HEK293 (cell line): ENCODE measurements at regions not wholly inside any gene's neighbourhood (a gene's known extent, or its start where the extent isn't known, plus 50 kb on each side); places are given as distances from the start of the nearest gene placed in this dataset.
A peak's percentile ranks its signal among the peaks of the same experiment; 100 is the strongest.

Experiments
- CTCF ChIA-PET: fragments of 350-600 bp; formaldehyde crosslinking; extraction: SDS; loops from one replicate; lab custom pipeline; 2021; ENCODE audit warnings: antibody characterized with exemption; lab: Yijun Ruan, JAX
- POLR2A ChIA-PET: fragments of 300-600 bp; formaldehyde crosslinking; extraction: SDS; loops from one replicate; lab custom pipeline; 2020; ENCODE audit warnings: antibody characterized with exemption, inconsistent platforms; lab: Yijun Ruan, JAX
- H3K27ac ChIP-seq: fragments of 200-500 bp; sonication (Bioruptor generic); 2 replicates; pipeline ENCODE4 v1.5.1; 2014; ENCODE audit warnings: low read depth, low read length, control low read depth, inconsistent platforms; ENCODE audit errors: extremely low read depth
- H3K36me3 ChIP-seq, 2 experiments: fragments of 200-500 bp in 1 of 2; sonication (Bioruptor generic) in 1 of 2; 1 replicate in 1 of 2; 2 replicates in 1 of 2; pipeline ENCODE4 v1.5.1; 2014 to 2017; ENCODE audit warnings: inconsistent platforms in 2 of 2, low read length in 2 of 2; ENCODE audit not compliant: control insufficient read depth in 2 of 2, insufficient read depth in 1 of 2
- H3K4me1 ChIP-seq: fragments of 200-500 bp; sonication (Bioruptor generic); 2 replicates; pipeline ENCODE4 v1.5.1; 2014; ENCODE audit warnings: mild to moderate bottlenecking, low read length, inconsistent platforms; ENCODE audit not compliant: control insufficient read depth, insufficient read depth
- H3K4me3 ChIP-seq: 2 replicates; pipeline ENCODE4 v1.5.1; 2011; ENCODE audit warnings: low read depth, mild to moderate bottlenecking, control low read depth, low read length, moderate library complexity
- H3K9me3 ChIP-seq: fragments of 200-500 bp; sonication (Bioruptor generic); 2 replicates; pipeline ENCODE4 v1.5.1; 2014; ENCODE audit warnings: low read depth, low read length, inconsistent platforms; ENCODE audit not compliant: control insufficient read depth, insufficient read depth
- IKZF3 ChIP-seq: fragments of 450-650 bp; IDR thresholded peaks from 2 replicates; pipeline ENCODE4 v1.5.0; 2018; ENCODE audit warnings: missing biosample characterization, mild to moderate bottlenecking, missing genetic modification characterization, moderate library complexity
- PRDM1 ChIP-seq: fragments of 450-650 bp; formaldehyde crosslinking; IDR thresholded peaks from 2 replicates; pipeline ENCODE4; 2016; ENCODE audit warnings: missing biosample characterization, missing genetic modification characterization
- ZBTB26 ChIP-seq: fragments of 450-650 bp; formaldehyde crosslinking; optimal IDR thresholded peaks from 2 replicates; pipeline ENCODE3; 2016; ENCODE audit warnings: missing biosample characterization, mild to moderate bottlenecking, missing genetic modification characterization
- ZNF140 ChIP-seq: fragments of 450-650 bp; formaldehyde crosslinking; IDR thresholded peaks from 2 replicates; pipeline ENCODE4 v1.5.1; 2016; ENCODE audit warnings: missing biosample characterization, missing genetic modification characterization
- ZNF175 ChIP-seq: fragments of 450-650 bp; formaldehyde crosslinking; IDR thresholded peaks from 2 replicates; pipeline ENCODE4 v1.5.1; 2016; ENCODE audit warnings: missing biosample characterization, missing genetic modification characterization
- ZNF19 ChIP-seq: fragments of 450-650 bp; formaldehyde crosslinking; IDR thresholded peaks from 2 replicates; pipeline ENCODE4; 2016; ENCODE audit warnings: missing biosample characterization, missing genetic modification characterization, low read depth
- ZNF280C ChIP-seq: fragments of 450-650 bp; formaldehyde crosslinking; IDR thresholded peaks from 2 replicates; pipeline ENCODE4 v1.5.1; 2016; ENCODE audit warnings: missing biosample characterization, missing genetic modification characterization
- ZNF366 ChIP-seq: fragments of 450-650 bp; formaldehyde crosslinking; conservative IDR thresholded peaks from 2 replicates; pipeline ENCODE4 v1.5.1; 2016; ENCODE audit warnings: missing biosample characterization, missing genetic modification characterization
- ZNF561 ChIP-seq: fragments of 450-650 bp; IDR thresholded peaks from 2 replicates; pipeline ENCODE4 v1.5.1; 2018; ENCODE audit warnings: missing biosample characterization, missing genetic modification characterization, borderline replicate concordance
- ZNF792 ChIP-seq: fragments of 450-650 bp; formaldehyde crosslinking; IDR thresholded peaks from 2 replicates; pipeline ENCODE4 v1.5.1; 2016; ENCODE audit warnings: missing biosample characterization, missing genetic modification characterization
- ZSCAN30 ChIP-seq: fragments of 450-650 bp; IDR thresholded peaks from 2 replicates; pipeline ENCODE4 v1.5.1; 2018; ENCODE audit warnings: missing biosample characterization, mild to moderate bottlenecking, missing genetic modification characterization, moderate library complexity
- TF ChIP-seq, protein P1 (sequence below): fragments of 450-650 bp; formaldehyde crosslinking; IDR thresholded peaks from 2 replicates; pipeline ENCODE4 v1.5.1; 2017; ENCODE audit warnings: missing biosample characterization, missing genetic modification characterization
- TF ChIP-seq, protein P2 (sequence below): fragments of 450-650 bp; formaldehyde crosslinking; IDR thresholded peaks from 2 replicates; pipeline ENCODE4 v1.5.1; 2016; ENCODE audit warnings: missing biosample characterization, missing genetic modification characterization

- ChIA-PET POLR2A (no interaction called here), CTCF (no interaction called here)
- Histone ChIP-seq H3K36me3 (no peaks in the 10 kb centered on the region), H3K4me1 (no peaks in the 10 kb centered on the region), H3K9me3 (no peaks in the 10 kb centered on the region), H3K27ac (no peak overlapping the region), H3K4me3 (no peak overlapping the region)
- TF ChIP-seq, protein P1, sequence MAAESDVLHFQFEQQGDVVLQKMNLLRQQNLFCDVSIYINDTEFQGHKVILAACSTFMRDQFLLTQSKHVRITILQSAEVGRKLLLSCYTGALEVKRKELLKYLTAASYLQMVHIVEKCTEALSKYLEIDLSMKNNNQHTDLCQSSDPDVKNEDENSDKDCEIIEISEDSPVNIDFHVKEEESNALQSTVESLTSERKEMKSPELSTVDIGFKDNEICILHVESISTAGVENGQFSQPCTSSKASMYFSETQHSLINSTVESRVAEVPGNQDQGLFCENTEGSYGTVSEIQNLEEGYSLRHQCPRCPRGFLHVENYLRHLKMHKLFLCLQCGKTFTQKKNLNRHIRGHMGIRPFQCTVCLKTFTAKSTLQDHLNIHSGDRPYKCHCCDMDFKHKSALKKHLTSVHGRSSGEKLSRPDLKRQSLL (tag by site-specific recombination): no peak
- TF ChIP-seq PRDM1 (tag by site-specific recombination) (peak; percentile 70), ZNF561 (tag by site-specific recombination) (no peak), ZNF175 (tag by site-specific recombination) (no peak), IKZF3 (tag by site-specific recombination) (no peak), ZBTB26 (tag by site-specific recombination) (no peak), ZNF366 (tag by site-specific recombination) (peak; percentile 83), ZSCAN30 (tag by site-specific recombination) (no peak), ZNF19 (tag by site-specific recombination) (no peak)
These were observed 1257.4 kb downstream of the EPHA7 start for GRCh38 chr6:92161953-92162352.

DNA sequence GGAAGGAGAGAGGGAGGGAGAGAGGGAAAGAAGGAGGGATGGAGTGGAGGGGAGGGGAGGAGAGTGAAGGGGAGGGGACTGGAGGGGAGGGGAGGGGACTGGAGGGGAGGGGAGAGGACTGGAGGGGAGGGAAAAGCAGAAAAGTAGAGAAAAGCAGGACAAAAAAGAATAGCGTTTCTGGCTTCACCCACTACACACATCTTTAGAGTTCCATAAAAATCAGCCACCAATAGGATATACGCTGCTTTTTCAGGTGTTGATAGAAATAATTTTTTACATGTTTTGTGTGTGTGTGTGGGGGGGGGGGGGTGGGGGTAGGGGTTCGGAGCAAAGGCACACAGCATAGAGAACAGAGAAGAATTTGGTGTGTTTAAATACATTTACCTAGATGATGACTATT lies 1259.1 kb downstream of the EPHA7 start:
- Histone ChIP-seq H3K9me3 (no peaks in the 10 kb centered on the region), H3K4me1 (no peaks in the 10 kb centered on the region), H3K27ac (no peak overlapping the region), H3K36me3 (no peaks in the 10 kb centered on the region), H3K4me3 (no peak overlapping the region)
- ChIA-PET CTCF (interaction anchor here (0.7 kb wide), 1 partner anchor 78 kb away, joined by 3 read pairs; no protein-coding TSS in a partner anchor), POLR2A (no interaction called here)
- TF ChIP-seq ZNF280C (tag by site-specific recombination) (no peak), ZNF792 (tag by site-specific recombination) (no peak)
- TF ChIP-seq, protein P2, sequence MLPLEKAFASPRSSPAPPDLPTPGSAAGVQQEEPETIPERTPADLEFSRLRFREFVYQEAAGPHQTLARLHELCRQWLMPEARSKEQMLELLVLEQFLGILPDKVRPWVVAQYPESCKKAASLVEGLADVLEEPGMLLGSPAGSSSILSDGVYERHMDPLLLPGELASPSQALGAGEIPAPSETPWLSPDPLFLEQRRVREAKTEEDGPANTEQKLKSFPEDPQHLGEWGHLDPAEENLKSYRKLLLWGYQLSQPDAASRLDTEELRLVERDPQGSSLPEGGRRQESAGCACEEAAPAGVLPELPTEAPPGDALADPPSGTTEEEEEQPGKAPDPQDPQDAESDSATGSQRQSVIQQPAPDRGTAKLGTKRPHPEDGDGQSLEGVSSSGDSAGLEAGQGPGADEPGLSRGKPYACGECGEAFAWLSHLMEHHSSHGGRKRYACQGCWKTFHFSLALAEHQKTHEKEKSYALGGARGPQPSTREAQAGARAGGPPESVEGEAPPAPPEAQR: no peak

DNA sequence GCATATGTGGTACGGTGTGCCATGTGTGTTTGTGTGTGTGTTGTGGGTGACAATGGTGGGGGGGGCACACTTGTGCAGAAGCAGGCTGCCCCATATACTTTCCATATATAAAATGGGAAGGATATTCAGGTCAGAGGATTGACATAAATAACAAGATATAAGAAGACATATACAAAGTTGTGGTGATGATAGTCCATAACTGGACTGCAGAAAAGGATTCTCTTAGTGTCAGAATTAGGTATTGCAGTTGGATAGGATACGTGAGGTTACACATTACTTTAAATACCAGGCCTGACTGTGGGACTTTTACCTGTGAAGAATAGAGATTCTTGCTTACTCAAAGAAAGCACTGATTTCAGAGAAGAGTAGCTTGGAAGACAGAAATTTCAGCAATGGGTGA lies 1260.3 kb downstream of the EPHA7 start:
- no peaks in the 10 kb centered on the region for H3K9me3 ChIP-seq
- H3K4me3 ChIP-seq: no peak overlapping the region
- ChIA-PET CTCF (interaction anchor here (0.7 kb wide), 1 partner anchor 9 kb away, joined by 4 read pairs; no protein-coding TSS in a partner anchor), POLR2A (no interaction called here)
- no peaks in the 10 kb centered on the region for H3K4me1 ChIP-seq
- no peaks in the 10 kb centered on the region for H3K36me3 ChIP-seq
- no peak overlapping the region for H3K27ac ChIP-seq
- TF ChIP-seq ZNF140 (tag by site-specific recombination): no peak
